ENCODE measurements at regions not wholly inside any gene's neighbourhood (a gene's known extent, or its start where the extent isn't known, plus 50 kb on each side); places are given as distances from the start of the nearest gene placed in this dataset.

DNA sequence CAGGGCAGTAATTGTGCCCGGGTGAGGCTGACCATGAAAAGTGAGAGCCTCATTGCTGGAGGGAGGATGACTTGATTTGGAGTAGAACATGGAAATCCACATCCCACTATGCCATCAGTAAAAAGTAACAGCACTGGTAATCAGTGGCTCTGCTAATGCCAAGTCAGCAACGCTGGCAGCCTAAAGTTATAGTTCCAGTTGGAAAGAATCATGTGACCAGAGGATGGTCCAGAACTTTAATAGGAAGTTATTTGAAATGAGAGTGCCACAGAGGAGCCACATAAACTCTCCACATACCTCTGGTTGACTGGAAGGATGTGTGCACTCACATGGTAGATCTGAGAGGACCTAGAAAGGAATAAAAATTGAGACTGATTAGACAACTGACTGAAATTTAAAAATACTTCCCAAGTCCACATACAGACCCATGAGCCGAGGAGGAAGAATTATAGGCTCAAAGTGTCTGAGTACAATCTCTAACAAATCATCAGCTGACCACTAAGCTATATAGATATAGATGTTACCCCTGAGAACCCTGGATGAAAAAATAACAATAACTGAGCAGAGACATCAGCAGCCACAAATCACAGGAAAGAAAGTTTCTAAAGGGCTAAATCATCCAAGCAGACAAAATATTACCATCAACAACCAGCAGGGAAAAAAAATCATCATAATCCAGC is 346.8 kb downstream of the STK39 start:
- no peak for DNase-seq

DNA sequence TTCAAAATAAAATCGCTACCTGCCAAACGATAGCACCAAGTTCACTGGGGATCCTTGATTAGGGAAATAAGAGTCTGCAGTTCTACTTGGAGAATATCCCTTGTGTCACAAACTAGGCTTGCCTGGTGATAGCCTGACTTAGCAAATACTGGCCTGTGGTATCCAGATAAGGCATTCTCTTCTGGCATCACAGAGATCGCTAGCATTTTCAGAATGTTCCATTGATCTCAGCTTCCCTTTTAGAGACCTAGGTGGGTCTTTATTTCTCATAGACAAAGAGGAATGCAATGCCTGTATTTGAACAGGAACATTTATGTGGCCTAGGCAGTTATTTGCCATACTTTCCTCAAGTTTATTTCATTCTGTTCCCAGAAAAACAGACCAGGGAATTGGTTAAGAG is 349.1 kb downstream of the STK39 start:
- no peak for DNase-seq

DNA sequence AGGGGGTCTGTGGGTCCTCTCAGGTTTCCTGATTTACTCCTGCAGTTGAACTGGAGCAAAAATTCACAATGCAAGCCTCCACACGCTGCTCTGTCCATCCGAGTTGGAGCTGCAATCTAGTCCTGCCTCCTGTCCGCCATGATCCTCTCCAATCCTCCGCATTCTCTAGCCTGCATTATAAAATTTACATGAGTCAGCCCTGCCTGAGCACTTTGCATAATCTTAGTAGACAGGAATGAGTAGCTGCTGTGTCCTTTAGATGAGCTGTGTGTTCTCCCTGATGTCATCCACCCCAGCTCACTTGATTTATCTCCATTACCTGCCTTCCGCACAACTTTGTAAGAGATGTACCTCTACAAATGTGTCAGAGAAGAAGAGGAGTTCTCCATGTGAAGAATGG is 355.6 kb downstream of the STK39 start:
- no peak for DNase-seq

DNA sequence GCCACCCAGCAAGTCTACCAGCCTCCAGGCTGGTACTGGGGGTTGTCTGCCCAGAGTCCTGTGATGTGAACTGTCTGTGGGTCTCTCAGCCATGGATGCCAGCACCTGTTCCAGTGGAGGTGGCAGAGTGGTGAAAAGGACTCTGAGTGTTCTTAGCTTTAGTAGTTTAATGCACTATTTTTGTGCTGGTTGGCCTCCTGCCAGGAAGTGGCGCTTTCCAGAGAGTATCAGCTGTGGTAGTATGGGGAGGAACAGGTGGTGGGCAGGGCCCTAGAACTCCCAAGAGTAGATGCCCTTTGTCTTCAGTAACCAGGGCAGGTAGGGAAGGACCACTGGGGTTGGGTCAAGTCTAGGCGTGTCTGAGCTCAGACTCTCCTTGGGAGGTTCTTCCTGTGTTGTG is 356.7 kb downstream of the STK39 start:
- no peak for DNase-seq

DNA sequence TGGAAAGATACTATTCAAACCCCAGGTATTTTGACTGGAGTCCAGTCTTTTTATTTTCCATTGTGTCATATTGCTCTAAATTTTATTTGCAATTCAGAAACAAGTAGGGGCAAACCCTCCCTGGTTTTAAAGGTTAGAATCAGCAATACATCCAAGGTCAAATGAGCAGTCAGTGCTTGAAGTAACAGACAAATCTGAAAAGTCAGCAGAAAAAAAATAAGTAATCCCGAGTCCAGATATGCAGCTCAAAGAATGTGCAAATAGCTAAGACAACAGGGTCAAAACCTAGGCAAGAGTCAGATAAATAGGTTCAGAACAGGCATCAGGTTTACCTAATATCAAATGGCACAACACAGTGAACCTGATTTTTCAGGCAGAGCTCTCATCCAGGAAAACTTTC is 367.0 kb downstream of the STK39 start:
- no peak for DNase-seq

DNA sequence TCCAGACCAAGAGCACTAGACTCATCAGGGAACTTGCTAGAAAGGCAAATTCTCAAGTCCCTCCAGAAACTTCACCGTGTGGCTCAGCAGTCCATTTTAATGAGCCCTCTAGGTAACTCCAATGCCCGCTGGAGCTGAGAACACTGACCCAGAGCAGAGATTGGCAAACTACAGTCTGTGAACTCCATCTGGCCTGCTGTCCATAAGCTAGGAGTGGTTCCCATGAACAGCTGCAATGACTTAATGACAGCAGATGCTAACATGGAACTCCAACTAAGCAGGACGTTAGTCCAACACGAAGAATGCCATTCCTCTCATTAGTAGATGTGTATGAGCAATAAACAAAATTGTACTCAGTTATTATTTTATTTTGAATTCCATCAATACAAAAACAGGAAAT is 371.9 kb downstream of the STK39 start:
- DNase-seq = no peak

DNA sequence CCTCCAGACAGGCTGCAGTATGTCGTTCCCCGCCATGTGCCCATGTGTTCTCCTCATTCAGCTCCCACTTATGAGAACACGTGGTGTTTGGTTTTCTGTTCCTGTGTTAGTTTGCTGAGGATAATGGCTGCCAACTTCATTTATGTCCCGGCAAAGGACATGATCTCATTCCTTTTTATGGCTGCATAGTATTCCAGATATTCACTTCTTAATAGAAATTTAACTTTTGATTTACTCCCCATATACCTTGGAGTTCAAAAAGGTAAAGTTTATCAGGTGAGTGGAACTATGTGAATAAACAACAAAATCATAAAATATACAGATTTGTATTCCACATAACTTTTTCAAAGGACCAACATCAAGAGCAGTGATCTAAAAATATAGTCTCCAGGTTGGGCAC is 372.6 kb downstream of the STK39 start:
- DNase-seq = no peak

DNA sequence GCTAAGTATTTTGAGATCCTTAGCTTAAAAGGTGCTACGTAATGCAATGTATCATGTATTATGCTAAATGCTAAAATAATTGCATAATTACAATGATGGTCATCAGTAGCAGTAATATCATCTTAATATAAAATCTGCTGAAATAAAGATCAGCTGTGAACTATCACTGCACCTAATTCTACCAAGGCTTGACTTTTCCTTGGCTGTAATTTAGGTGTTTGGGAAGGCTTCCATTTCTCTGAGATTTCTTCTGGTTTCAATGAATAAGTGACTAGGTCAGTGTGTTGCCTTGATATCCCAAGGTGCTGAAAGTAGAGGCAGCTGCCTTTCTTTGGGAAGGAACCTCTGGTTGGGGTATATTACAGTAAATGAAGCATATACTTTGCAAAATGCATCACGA is 376.1 kb downstream of the STK39 start:
- no peak for DNase-seq

DNA sequence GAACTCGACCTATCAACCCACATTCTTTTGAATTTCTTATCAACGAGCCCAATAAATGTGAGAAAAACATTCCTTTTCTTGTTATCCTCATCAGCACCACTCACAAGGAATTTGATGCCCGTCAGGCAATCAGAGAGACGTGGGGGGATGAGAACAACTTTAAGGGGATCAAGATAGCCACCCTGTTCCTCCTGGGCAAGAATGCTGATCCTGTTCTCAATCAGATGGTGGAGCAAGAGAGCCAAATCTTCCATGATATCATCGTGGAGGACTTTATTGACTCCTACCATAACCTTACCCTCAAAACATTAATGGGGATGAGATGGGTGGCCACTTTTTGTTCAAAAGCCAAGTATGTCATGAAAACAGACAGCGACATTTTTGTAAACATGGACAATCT is 378.2 kb downstream of the STK39 start:
- DNase-seq = no peak

DNA sequence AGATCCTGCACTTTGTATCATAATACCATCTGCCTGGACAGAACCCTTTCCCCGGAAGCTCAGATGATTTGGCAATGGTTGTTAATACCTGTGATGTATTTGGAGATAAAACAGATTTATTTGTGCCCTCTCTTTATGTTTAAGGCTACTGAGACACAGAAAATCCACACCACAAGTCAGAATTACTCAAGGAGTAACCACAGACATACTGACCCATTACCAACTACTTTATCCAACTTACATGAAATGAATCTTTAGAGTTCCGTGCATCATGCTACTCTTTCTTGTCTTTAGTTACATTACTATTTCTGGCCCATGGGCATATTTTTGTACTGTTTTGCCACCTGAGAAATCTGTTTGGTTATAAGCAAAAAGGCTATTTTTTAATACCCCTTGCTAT is 384.0 kb downstream of the STK39 start:
- DNase-seq = no peak

DNA sequence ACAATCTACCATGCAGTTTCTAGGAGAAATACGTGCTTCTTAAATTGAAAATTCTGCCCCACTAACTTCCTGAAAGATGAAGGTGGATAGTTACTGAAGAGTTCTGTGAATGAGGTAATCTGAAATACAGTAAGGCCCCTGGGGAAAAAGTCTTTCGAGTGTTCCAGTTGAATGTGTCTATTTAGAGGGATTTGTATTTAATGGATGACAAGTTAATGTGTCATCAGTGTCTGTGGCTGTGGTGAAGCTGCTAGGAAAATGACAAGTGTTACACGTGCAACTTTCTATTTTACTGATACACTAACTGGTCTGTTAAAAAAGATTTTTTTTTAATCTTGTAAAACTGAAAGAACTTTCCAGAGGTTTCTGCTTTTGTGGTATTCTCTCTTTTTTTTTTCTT is 384.6 kb downstream of the STK39 start:
- no peak for DNase-seq

DNA sequence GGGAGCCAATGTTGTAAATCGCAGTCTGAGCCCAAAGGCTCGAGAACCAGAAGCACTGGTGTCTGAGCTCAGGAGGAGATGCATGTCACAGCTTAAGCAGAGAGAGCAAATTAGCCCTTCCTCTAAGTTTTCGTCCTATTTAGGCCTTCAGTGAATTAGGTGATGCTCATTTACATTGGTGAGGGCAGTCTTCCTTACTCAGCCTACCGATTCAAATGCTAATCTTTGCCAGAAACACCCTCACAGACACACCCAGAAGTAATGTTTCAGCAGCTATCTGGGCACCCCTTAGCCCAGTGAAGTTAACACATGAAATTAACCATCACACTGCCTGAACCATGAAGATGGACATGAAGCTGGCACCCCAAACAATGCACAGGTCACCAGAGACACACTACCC is 385.1 kb downstream of the STK39 start:
- DNase-seq = no peak

DNA sequence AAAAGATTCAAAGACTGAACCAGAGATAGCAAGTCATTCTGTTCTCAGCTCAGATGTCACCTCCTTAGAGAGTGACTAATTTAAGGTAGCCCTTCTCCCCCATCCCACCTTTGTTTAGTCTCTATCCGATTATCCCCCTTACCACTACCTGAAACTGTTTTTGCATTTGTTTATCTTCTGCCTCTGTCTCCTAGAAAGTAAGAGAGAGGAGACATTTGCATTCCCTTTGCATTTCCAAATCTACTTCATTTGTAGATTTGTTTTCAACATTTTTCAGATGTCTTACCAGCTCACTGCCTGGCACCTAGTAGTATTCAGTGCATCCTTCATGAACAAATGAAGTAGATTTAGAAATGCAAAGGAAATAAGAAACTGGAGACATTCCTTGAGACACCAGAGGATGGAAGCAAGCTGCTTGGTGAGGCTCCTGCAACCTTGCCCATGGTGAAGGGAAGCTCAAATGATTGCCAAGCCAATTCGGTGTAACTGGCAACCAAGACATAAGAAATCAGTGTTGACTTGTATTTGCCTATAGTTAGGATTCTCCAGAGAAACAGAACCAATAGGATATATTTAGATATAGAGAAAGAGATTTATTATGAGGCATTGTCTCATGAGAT is 385.7 kb downstream of the STK39 start:
- no peak for DNase-seq

DNA sequence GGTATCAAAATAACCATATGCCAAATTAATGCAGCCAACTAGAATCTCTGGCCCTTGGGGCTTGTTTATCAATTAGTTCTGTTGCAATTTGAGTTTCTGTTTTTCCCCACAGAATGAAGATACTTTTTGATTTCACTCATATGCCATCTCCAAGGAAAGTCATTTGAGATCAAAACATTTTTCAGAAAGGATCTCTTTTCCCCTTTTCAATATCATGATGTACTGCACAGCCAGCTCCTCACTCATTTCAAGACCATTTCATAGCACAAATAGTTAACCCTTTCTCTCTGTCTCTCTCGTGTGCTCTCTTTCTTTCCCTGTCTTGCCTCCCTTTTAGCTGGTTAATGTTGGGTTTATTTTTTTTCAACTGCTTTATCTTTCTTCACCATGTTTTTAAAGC is 387.3 kb downstream of the STK39 start:
- DNase-seq = no peak

DNA sequence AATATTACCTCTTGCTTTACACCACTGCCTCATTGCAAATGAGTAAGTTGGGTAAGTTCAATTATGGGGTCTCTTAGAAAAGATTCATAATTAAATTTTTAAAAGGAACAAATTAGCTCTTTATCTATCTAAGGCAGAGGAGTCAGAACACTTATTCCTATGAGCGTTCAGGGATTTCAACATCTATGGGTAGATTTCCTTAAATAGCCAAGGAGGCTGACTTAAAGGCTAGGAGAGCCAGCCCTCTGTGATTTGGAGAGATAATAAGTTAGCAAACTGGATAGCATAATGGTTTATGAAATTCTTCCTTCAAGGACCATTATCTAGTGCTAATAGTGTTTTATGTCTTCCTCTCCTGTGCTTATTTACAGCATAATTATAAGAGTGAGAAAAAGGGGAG is 387.7 kb downstream of the STK39 start:
- DNase-seq = no peak

DNA sequence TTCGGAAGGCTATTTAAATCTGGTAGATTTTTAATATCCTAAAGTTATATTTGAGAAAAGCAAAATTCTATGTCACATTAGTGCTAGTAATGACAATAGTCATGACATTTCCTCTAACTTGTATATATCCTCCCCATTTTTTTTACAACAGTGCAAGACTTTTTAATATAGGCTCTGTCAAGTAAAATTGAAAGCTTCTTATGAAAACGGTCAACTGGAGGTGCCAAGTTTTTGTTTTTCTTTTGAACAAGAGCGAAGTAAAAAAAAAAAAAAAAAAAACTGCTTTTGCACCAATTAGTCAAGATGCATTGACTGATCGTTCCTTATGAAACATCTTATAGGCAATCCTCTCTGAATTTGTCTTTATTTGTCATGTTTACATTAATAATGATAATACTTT is 389.3 kb downstream of the STK39 start:
- no peak for DNase-seq

DNA sequence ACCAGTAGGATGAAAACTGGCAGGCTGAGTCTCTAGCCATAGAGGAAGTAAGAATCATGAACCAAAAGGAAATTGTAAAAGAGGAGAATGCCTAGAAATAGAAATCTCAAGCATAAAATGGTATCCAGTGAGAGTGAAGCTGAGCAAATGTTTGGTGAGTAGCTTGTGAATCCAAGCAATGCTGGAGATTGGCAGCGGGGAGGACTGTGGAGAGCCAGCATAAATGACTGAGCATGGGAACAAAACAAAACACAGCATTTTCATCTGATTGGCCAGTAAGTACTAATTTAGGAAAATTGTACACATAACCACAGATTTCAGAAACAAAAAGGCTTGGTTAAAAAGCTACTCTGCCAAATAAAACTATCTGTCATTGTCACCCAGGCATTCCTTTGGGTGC is 390.0 kb downstream of the STK39 start:
- DNase-seq = no peak

DNA sequence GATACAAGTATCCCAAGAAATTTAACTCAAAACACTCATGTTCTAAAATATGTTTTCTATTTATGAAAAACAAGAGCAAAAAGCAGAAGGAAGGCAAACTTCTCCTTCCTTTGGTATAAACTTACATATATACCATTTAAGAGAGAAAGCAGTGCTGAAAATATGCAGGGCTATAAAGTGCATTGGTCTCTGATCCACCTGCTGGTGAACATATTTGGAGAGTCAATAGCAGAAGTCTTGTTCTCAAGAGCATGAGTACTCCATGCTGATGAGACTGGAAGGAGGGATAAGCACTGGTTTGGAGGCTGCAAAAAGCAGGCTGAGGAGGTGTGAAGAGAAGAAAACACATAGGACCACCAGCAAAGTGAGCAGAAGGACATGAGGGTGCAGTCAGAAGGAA is 391.2 kb downstream of the STK39 start:
- DNase-seq = no peak

DNA sequence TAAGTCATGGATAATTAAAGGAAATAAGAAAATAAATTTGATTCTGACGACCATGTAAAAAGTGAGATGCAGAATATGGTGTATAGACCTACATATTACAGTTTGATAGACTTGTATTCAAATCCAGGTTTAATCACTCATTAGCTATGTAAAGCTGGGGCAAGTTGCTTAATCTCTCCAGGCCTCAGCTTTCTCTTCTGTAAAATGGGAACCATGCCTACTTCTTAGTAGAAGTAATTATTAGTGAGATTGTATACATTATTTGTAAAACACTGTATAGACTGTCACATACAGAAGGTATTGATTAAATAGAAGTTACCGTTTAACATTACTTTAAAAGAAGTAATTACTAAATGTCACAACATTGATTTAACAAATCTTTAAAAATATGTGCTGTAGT is 392.2 kb downstream of the STK39 start:
- no peak for DNase-seq

DNA sequence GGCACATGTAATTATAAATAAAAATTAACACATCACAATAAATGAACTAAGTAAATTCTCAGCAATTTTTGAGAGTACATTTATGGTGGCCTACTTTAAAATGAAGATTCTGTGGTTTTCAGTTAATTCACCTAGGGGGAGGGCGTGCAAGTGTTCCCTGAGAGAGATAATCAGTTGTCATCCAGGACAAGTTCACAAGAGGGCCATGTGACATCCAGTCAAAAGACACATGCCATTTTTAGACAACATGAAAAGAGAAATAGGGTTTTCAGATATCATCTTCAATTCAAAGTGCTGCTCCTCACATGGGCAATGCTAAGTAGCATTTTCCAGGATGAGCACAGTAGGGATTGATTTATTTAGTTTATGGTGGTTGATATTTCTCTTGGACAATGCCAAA is 393.7 kb downstream of the STK39 start:
- no peak for DNase-seq

DNA sequence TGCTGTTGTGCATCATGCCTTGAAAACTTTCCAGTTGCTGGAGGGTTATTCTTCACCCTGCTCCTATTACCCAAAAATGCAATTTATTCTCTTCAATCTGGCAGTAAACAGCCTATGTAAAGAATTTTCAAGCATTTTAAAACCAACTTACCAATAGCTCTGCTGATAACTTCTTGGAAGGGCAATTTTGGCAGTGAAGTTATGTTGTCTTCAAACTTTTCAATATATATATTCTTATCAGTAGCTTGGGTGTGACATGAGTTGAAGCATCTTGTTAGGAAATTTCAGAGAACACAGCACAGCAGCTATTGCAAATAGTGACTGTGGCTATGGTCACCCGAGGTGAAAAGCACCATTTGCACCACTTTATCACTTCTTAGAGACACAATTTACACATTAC is 395.5 kb downstream of the STK39 start:
- no peak for DNase-seq

DNA sequence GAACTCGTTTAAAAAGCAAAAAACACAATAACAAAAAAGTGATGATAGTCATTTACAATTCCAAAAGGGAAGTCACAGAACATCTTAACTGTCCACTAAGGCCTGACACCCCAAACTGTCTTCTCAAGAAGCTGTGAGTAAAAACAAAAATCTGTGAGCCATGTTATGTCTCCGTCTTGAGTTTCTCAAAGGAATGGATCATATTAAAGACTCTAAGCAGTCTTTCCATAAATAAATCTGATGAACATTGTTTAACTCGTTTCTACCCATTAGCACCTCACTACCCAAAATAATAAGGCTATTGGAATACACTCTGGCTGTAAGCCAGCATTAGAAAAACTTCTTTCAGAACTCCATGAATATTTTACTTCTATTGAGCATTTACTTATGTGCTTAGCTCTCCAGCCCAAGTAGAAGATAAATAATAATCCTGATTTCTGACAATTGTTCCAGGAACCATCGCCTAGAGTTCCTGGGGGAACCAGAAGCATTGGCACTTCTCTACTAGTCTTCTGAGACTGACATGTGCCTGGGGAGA is 396.0 kb downstream of the STK39 start:
- DNase-seq = no peak

DNA sequence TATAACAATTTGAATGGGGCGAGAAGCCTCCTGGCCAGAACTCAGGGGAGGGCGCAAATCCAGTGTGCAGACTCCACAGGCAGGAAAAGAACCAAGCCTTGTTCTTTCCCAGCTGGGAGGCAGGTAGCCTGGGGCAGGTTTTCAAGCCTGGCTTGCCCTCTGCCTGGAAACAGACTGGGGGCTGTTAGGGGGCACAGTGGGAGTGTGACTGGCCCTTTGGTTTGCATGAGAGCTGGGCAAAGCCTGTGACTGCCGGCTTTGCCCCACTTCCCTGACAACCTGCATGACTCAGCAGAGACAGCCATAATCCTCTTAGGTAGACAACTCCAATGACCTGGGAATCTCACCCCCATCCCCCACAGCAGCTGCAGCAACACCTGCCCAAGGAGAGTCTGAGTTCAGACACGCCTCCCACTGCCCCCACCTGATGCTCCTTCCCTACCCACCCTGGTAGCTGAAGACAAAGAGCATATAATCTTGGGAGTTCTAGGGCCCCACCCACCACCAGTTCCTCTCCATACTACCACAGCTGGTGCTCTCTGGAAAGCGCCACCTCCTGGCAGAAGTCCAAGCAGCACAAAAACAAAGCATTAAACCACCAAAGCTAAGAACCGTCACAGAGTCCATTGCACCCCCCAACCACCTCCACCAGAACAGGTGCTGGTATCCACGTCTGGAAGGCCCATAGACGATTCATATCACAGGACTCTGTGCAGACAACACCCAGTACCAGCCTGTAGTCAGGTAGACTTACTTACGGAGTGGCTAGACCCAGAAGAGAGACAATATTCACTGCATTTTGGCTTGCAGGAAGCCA is 402.5 kb downstream of the STK39 start:
- no peak for DNase-seq

DNA sequence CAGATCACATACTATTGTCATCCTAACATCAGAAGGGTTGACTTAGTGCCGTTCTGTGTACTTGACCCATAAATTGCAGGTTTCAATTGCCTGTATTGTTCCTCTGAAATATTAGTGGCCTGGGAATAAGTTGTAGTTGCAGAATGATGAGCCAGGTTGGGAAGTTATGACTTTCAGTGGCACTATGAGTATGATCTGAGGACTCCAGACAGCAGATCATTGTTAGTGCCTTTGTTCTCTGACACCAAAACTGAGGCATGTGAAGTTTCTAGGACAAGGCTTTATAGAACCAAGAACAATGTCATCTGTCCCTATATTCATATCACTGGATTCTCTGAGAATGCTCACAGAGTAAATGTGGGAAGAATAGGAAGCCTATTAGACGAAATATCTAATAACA is 403.7 kb downstream of the STK39 start:
- DNase-seq = no peak

Measured in occipital lobe (tissue), 1 donor.